ENCODE measurements at regions not wholly inside any gene's neighbourhood (a gene's known extent, or its start where the extent isn't known, plus 50 kb on each side); places are given as distances from the start of the nearest gene placed in this dataset.

- TF ChIP-seq CTCF (conservative IDR thresholded peaks at IDR 0.05; ENCODE audit: low read depth, low read length) (no peak), EZH2 (IDR thresholded peaks at IDR 0.05; ENCODE audit: low read length, unreplicated experiment) (no peak), EZH2phosphoT487 (IDR thresholded peaks at IDR 0.05; ENCODE audit: borderline replicate concordance, low read length) (no peak)
Observed at GRCh38 chr18:7358989-7359726, 128.3 kb downstream of the LRRC30 start.
